Gastrocnemius medialis (tissue), 4 donors: ENCODE measurements at regions not wholly inside any gene's neighbourhood (a gene's known extent, or its start where the extent isn't known, plus 50 kb on each side); places are given as distances from the start of the nearest gene placed in this dataset.

ENCODE experiments used
- ATAC-seq, 2 donors: fragments of 150-250 bp; one replicate each; pipeline ENCODE4 v1.9.1; 2016
- DNase-seq, 2 donors: peaks; one replicate each; pipeline ENCODE4 v3.0.0-alpha.2; 2019
- H3K27ac ChIP-seq, 4 donors: fragments of 200-600 bp; sonication (generic); 1 replicate in 1 of 4; 2 replicates in 3 of 4; pipeline ENCODE4 v1.5.1; 2016 to 2018; ENCODE audit warnings: mild to moderate bottlenecking in 2 of 4, moderate library complexity in 1 of 4
- H3K27me3 ChIP-seq, 3 donors: fragments of 200-600 bp; sonication (generic) in 2 of 3; 1 replicate in 1 of 3; 2 replicates in 2 of 3; pipeline versions ENCODE4 v1.5.1 to v1.6.0; 2016 to 2019; ENCODE audit warnings: mild to moderate bottlenecking in 1 of 3, moderate library complexity in 1 of 3
- H3K36me3 ChIP-seq, 2 donors: fragments of 200-600 bp; sonication (generic) in 1 of 2; one replicate each; pipeline ENCODE4 v1.5.1; 2017 to 2018
- H3K4me1 ChIP-seq, 2 donors: fragments of 200-600 bp; sonication (generic) in 1 of 2; one replicate each; pipeline ENCODE4 v1.5.1; 2016 to 2017; ENCODE audit warnings: mild to moderate bottlenecking in 2 of 2
- H3K4me3 ChIP-seq, 4 donors: fragments of 200-600 bp; sonication (generic) in 3 of 4; 1 replicate in 1 of 4; 2 replicates in 3 of 4; pipeline ENCODE4 v1.5.1; 2016 to 2019; ENCODE audit warnings: mild to moderate bottlenecking in 2 of 4
- H3K9me3 ChIP-seq, 3 donors: fragments of 200-600 bp; sonication (generic) in 2 of 3; 1 replicate in 1 of 3; 2 replicates in 2 of 3; pipeline ENCODE4 v1.5.1; 2016 to 2019
- CTCF ChIP-seq, 5 experiments: fragments of 450-650 bp in 3 of 5; fragments of 200-600 bp in 2 of 5; sonication (generic) in 2 of 5; IDR thresholded peaks in 4 of 5; conservative IDR thresholded peaks in 1 of 5; 1 replicate in 4 of 5; 2 replicates in 1 of 5; pipeline ENCODE4 v1.5.1; 2016 to 2019; ENCODE audit warnings: antibody characterized with exemption in 5 of 5, mild to moderate bottlenecking in 3 of 5, moderate library complexity in 3 of 5
- POLR2A ChIP-seq, 2 donors: fragments of 450-650 bp; IDR thresholded peaks; one replicate each; pipeline ENCODE4 v1.6.1; 2017; ENCODE audit warnings: antibody characterized with exemption in 2 of 2, mild to moderate bottlenecking in 2 of 2, moderate library complexity in 2 of 2
- in situ Hi-C, 4 donors: fragments of 200-750 bp; cut with MboI; loops; one replicate each; pipeline versions ENCODE4 v1.15.0 to v1.8.0; 2017; ENCODE audit warnings: low sequenced_read_pairs in 4 of 4
- intact Hi-C: fragments of 100-400 bp; cut with DNase I; formaldehyde crosslinking; loops from one replicate; pipeline ENCODE4 v1.15.1; 2023; ENCODE audit warnings: low total_unique reads

GRCh38 chr13:90995001-90995400, 352.5 kb upstream of the MIR17HG start:
- Histone ChIP-seq H3K9me3 (no peaks in the 10 kb centered on the region), H3K4me1 (no peaks in the 10 kb centered on the region), H3K36me3 (no peaks in the 10 kb centered on the region), H3K27ac (no peak overlapping the region), H3K4me3 (no peak overlapping the region), H3K27me3 (no peaks in the 10 kb centered on the region)
- in situ Hi-C loops (no loop called here), intact Hi-C loops (no loop called here)
- TF ChIP-seq POLR2A (IDR thresholded peaks at IDR 0.05), result no peak
- TF ChIP-seq CTCF (IDR thresholded peaks at IDR 0.05 in 4 of 5, conservative IDR thresholded peaks at IDR 0.05 in 1 of 5), result no peak
- ATAC-seq (no peak), DNase-seq (no peak)

- ATAC-seq (no peak), DNase-seq (no peak)
- H3K4me3 ChIP-seq, result no peak overlapping the region
- H3K4me1 ChIP-seq, result no peaks in the 10 kb centered on the region
- H3K27me3 ChIP-seq, result no peaks in the 10 kb centered on the region
- no peak for TF ChIP-seq POLR2A (IDR thresholded peaks at IDR 0.05)
- no peak for TF ChIP-seq CTCF (IDR thresholded peaks at IDR 0.05 in 4 of 5, conservative IDR thresholded peaks at IDR 0.05 in 1 of 5)
- no peak overlapping the region for H3K27ac ChIP-seq
- in situ Hi-C loops (no loop called here), intact Hi-C loops (no loop called here)
- H3K36me3 ChIP-seq, result no peaks in the 10 kb centered on the region
- no peaks in the 10 kb centered on the region for H3K9me3 ChIP-seq
Measured at GRCh38 chr13:90995614-90996013, 351.9 kb upstream of the MIR17HG start.

GRCh38 chr13:90997951-90998350, 349.5 kb upstream of the MIR17HG start:
- Histone ChIP-seq H3K4me3 (no peak overlapping the region), H3K27ac (no peak overlapping the region), H3K4me1 (no peaks in the 10 kb centered on the region), H3K27me3 (no peaks in the 10 kb centered on the region), H3K36me3 (no peaks in the 10 kb centered on the region), H3K9me3 (no peaks in the 10 kb centered on the region)
- DNase-seq (no peak), ATAC-seq (no peak)
- in situ Hi-C loops (no loop called here), intact Hi-C loops (no loop called here)
- TF ChIP-seq POLR2A (IDR thresholded peaks at IDR 0.05), result no peak
- no peak for TF ChIP-seq CTCF (IDR thresholded peaks at IDR 0.05 in 4 of 5, conservative IDR thresholded peaks at IDR 0.05 in 1 of 5)

GRCh38 chr13:90999401-90999800, 348.1 kb upstream of the MIR17HG start:
- H3K4me3 ChIP-seq, result no peak overlapping the region
- DNase-seq (no peak), ATAC-seq (no peak)
- TF ChIP-seq POLR2A (IDR thresholded peaks at IDR 0.05) (no peak), CTCF (IDR thresholded peaks at IDR 0.05 in 4 of 5, conservative IDR thresholded peaks at IDR 0.05 in 1 of 5) (no peak)
- H3K27ac ChIP-seq, result no peak overlapping the region
- in situ Hi-C loops, result no loop called here
- intact Hi-C loops, result no loop called here
- H3K36me3 ChIP-seq, result no peaks in the 10 kb centered on the region
- H3K9me3 ChIP-seq, result no peaks in the 10 kb centered on the region
- no peaks in the 10 kb centered on the region for H3K4me1 ChIP-seq
- H3K27me3 ChIP-seq, result no peaks in the 10 kb centered on the region

GRCh38 chr13:91001371-91001770, 346.1 kb upstream of the MIR17HG start:
- H3K9me3 ChIP-seq, result no peaks in the 10 kb centered on the region
- no peaks in the 10 kb centered on the region for H3K36me3 ChIP-seq
- H3K4me3 ChIP-seq, result no peak overlapping the region
- no peak overlapping the region for H3K27ac ChIP-seq
- no peaks in the 10 kb centered on the region for H3K4me1 ChIP-seq
- in situ Hi-C loops, result no loop called here
- no peak for ATAC-seq
- no peak for TF ChIP-seq CTCF (IDR thresholded peaks at IDR 0.05 in 4 of 5, conservative IDR thresholded peaks at IDR 0.05 in 1 of 5)
- TF ChIP-seq POLR2A (IDR thresholded peaks at IDR 0.05), result no peak
- H3K27me3 ChIP-seq, result no peaks in the 10 kb centered on the region
- DNase-seq, result no peak
- intact Hi-C loops, result no loop called here
